ENCODE measurements at regions not wholly inside any gene's neighbourhood (a gene's known extent, or its start where the extent isn't known, plus 50 kb on each side); places are given as distances from the start of the nearest gene placed in this dataset.

GRCh38 chrX:38878641-38879340 is 77.5 kb downstream of the MID1IP1 start:
- no peaks in the 10 kb centered on the region for H3K9me3 ChIP-seq
- peaks cover 0 to 10% (median 0%) of the 10 kb centered on the region in 7 donors for H3K27me3 ChIP-seq
- peaks cover 0 to 13% (median 5%) of the 10 kb centered on the region in 9 donors for H3K4me1 ChIP-seq
- ATAC-seq (no peak), DNase-seq (no peak)
- intact Hi-C loops (cut with DNase I): no loop called here
- peak overlapping the region in 1 of 10 donors; percentile 22 for H3K27ac ChIP-seq
- TF ChIP-seq CTCF (IDR thresholded peaks at IDR 0.05): no peak
- 70 to 75% methylated on average over 4 of the region's 4 CpGs for WGBS, 2 donors
- no peaks in the 10 kb centered on the region for H3K36me3 ChIP-seq
- no peak overlapping the region for H3K4me3 ChIP-seq

GRCh38 chrX:38879631-38880220 is 78.5 kb downstream of the MID1IP1 start:
- WGBS, 2 donors: 77 to 81% methylated on average over 4 of the region's 4 CpGs
- peaks cover 0 to 13% (median 5%) of the 10 kb centered on the region in 9 donors for H3K4me1 ChIP-seq
- peaks cover 0 to 6% (median 0%) of the 10 kb centered on the region in 7 donors for H3K27me3 ChIP-seq
- intact Hi-C loops (cut with DNase I): no loop called here
- no peaks in the 10 kb centered on the region for H3K36me3 ChIP-seq
- no peak for TF ChIP-seq CTCF (IDR thresholded peaks at IDR 0.05)
- ATAC-seq (peak in 7 of 8 donors; percentile 41 to 87 (median 73)), DNase-seq (peak; percentile 24 to 29)
- no peak overlapping the region for H3K4me3 ChIP-seq
- peak overlapping the region in 3 of 10 donors; percentile 34 to 55 (median 54) for H3K27ac ChIP-seq
- H3K9me3 ChIP-seq: no peaks in the 10 kb centered on the region

- Histone ChIP-seq H3K36me3 (no peaks in the 10 kb centered on the region), H3K4me3 (no peak overlapping the region), H3K27me3 (peaks cover 0 to 6% (median 0%) of the 10 kb centered on the region in 7 donors), H3K4me1 (peaks cover 0 to 13% (median 5%) of the 10 kb centered on the region in 9 donors), H3K27ac (peak overlapping the region in 4 of 10 donors; percentile 34 to 55 (median 48)), H3K9me3 (no peaks in the 10 kb centered on the region)
- DNase-seq (no peak), ATAC-seq (peak in 7 of 8 donors; percentile 31 to 82 (median 68))
- TF ChIP-seq CTCF (IDR thresholded peaks at IDR 0.05): no peak
- intact Hi-C loops (cut with DNase I): no loop called here
- 45 to 54% methylated on average over 3 of the region's 3 CpGs for WGBS, 2 donors
These were observed 79.1 kb downstream of the MID1IP1 start for GRCh38 chrX:38880296-38880854.

- DNase-seq (no peak), ATAC-seq (no peak)
- Histone ChIP-seq H3K27me3 (peaks cover 0 to 6% (median 0%) of the 10 kb centered on the region in 7 donors), H3K9me3 (no peaks in the 10 kb centered on the region), H3K4me3 (no peak overlapping the region), H3K4me1 (peaks cover 0 to 13% (median 5%) of the 10 kb centered on the region in 9 donors), H3K36me3 (no peaks in the 10 kb centered on the region), H3K27ac (peak overlapping the region in 1 of 10 donors; percentile 55)
- intact Hi-C loops (cut with DNase I): no loop called here
- WGBS, 2 donors: 88 to 93% methylated on average over 2 of the region's 2 CpGs
- no peak for TF ChIP-seq CTCF (IDR thresholded peaks at IDR 0.05)
These were observed 79.8 kb downstream of the MID1IP1 start for GRCh38 chrX:38881066-38881465.

Measured in heart right ventricle (tissue), 16 donors.